ENCODE measurements at regions not wholly inside any gene's neighbourhood (a gene's known extent, or its start where the extent isn't known, plus 50 kb on each side); places are given as distances from the start of the nearest gene placed in this dataset.
A peak's percentile ranks its signal among the peaks of the same experiment; 100 is the strongest.
"Not testable (repeated sequence)": the region's sequence is repeated elsewhere in the genome, so short reads cannot be mapped to it uniquely, and the experiment has no call there.

- Histone ChIP-seq H3K4me3 (ENCODE audit: low read depth, low read length) (no peak overlapping the region), H3K36me3 (ENCODE audit: control insufficient read depth in 2 of 2, insufficient read depth in 1 of 2, low read length in 2 of 2) (peaks cover 0 to 1% of the 10 kb centered on the region in 2 experiments; a peak in 1 of 3 replicates), H3K27ac (ENCODE audit: extremely low read depth, low read depth, low read length) (no peak overlapping the region), H3K9me3 (ENCODE audit: control insufficient read depth, insufficient read depth, low read depth, low read length) (no peaks in the 10 kb centered on the region), H3K4me1 (ENCODE audit: control insufficient read depth, insufficient read depth, low read length) (no peaks in the 10 kb centered on the region)
- ChIA-PET CTCF (no interaction called here), POLR2A (no interaction called here)
- TF ChIP-seq FEZF1 (tag by site-specific recombination; IDR thresholded peaks at IDR 0.05) (peak; percentile 17; the same call in 1 of the 2 replicates), ZIC2 (tag by site-specific recombination; IDR thresholded peaks at IDR 0.05) (peak; percentile 37; the same call in 1 of the 2 replicates), ZNF266 (tag by site-specific recombination; IDR thresholded peaks at IDR 0.05; ENCODE audit: low read depth) (no peak)
Measured at GRCh38 chr19:28549680-28550277, 663.2 kb downstream of the UQCRFS1 start.

GRCh38 chr19:28546148-28546685 is 666.7 kb downstream of the UQCRFS1 start:
- no peaks in the 10 kb centered on the region for H3K4me1 ChIP-seq (ENCODE audit: control insufficient read depth, insufficient read depth, low read length)
- TF ChIP-seq PBX3 (CRISPR knock-in tag; IDR thresholded peaks at IDR 0.05): no peak
- TF ChIP-seq ZBTB49 (tag by site-specific recombination; IDR thresholded peaks at IDR 0.05; ENCODE audit: low read depth): no peak
- TF ChIP-seq ZBTB7A (tag by site-specific recombination; IDR thresholded peaks at IDR 0.05; ENCODE audit: low read depth): no peak
- TF ChIP-seq ZNF140 (tag by site-specific recombination; IDR thresholded peaks at IDR 0.05): no peak
- CTCF ChIA-PET: no interaction called here
- H3K4me3 ChIP-seq (ENCODE audit: low read depth, low read length): no peak overlapping the region
- H3K27ac ChIP-seq (ENCODE audit: extremely low read depth, low read depth, low read length): no peak overlapping the region
- peaks cover 0 to 4% of the 10 kb centered on the region in 2 experiments; a peak in 1 of 3 replicates for H3K36me3 ChIP-seq (ENCODE audit: control insufficient read depth in 2 of 2, insufficient read depth in 1 of 2, low read length in 2 of 2)
- POLR2A ChIA-PET: no interaction called here
- no peaks in the 10 kb centered on the region for H3K9me3 ChIP-seq (ENCODE audit: control insufficient read depth, insufficient read depth, low read depth, low read length)

GRCh38 chr19:28545397-28545796 is 667.6 kb downstream of the UQCRFS1 start:
- H3K27ac ChIP-seq (ENCODE audit: extremely low read depth, low read depth, low read length); H3K9me3 ChIP-seq (ENCODE audit: control insufficient read depth, insufficient read depth, low read depth, low read length); H3K36me3 ChIP-seq (ENCODE audit: control insufficient read depth in 2 of 2, insufficient read depth in 1 of 2, low read length in 2 of 2); H3K4me1 ChIP-seq (ENCODE audit: control insufficient read depth, insufficient read depth, low read length); H3K4me3 ChIP-seq (ENCODE audit: low read depth, low read length); POLR2A ChIA-PET: not testable (repeated sequence)
- CTCF ChIA-PET: interaction anchor here (0.6 to 1.0 kb wide), 4 partner anchors 14 to 501 kb away, joined by 3 to 9 read pairs (median 6); no protein-coding TSS in a partner anchor

GRCh38 chr19:28544451-28545261 is 668.3 kb downstream of the UQCRFS1 start:
- POLR2A ChIA-PET: no interaction called here
- TF ChIP-seq REST (tag by site-specific recombination; IDR thresholded peaks at IDR 0.05) (peak; percentile 12; the same call in 1 of the 2 replicates), ZNF391 (tag by site-specific recombination; IDR thresholded peaks at IDR 0.05; ENCODE audit: borderline replicate concordance, low read depth) (no peak)
- H3K4me3 ChIP-seq (ENCODE audit: low read depth, low read length): no peak overlapping the region
- no peaks in the 10 kb centered on the region for H3K4me1 ChIP-seq (ENCODE audit: control insufficient read depth, insufficient read depth, low read length)
- CTCF ChIA-PET: interaction anchor here (0.6 to 1.8 kb wide), 8 partner anchors 9 to 500 kb away, joined by 3 to 9 read pairs (median 4); no protein-coding TSS in a partner anchor
- no peak overlapping the region for H3K27ac ChIP-seq (ENCODE audit: extremely low read depth, low read depth, low read length)
- no peaks in the 10 kb centered on the region; the same call in 1 of the 2 replicates for H3K9me3 ChIP-seq (ENCODE audit: control insufficient read depth, insufficient read depth, low read depth, low read length)
- peaks cover 0 to 4% of the 10 kb centered on the region in 2 experiments; a peak in 1 of 3 replicates for H3K36me3 ChIP-seq (ENCODE audit: control insufficient read depth in 2 of 2, insufficient read depth in 1 of 2, low read length in 2 of 2)
